Activated CD8-positive, alpha-beta T cell treated with anti-CD3 and anti-CD28 coated beads for 36 hours (primary cell): ENCODE measurements at regions not wholly inside any gene's neighbourhood (a gene's known extent, or its start where the extent isn't known, plus 50 kb on each side); places are given as distances from the start of the nearest gene placed in this dataset.
"Not testable (repeated sequence)": the region's sequence is repeated elsewhere in the genome, so short reads cannot be mapped to it uniquely, and the experiment has no call there.

Source experiments
- ATAC-seq: fragments of 200-7000 bp; cut with Tn5 transposase; one replicate; pipeline ENCODE4 v1.10.0; 2021; ENCODE audit warnings: mild to moderate bottlenecking, moderate library complexity
- CTCF ChIA-PET: fragments of 350-600 bp; sonication (Branson Sonifier 250); formaldehyde crosslinking; loops from one replicate; lab custom pipeline; 2021; ENCODE audit warnings: antibody characterized with exemption; lab: Charles Lee
- POLR2A ChIA-PET: fragments of 350-600 bp; sonication (Branson Sonifier 250); formaldehyde crosslinking; loops from one replicate; lab custom pipeline; 2021; ENCODE audit warnings: antibody characterized with exemption; lab: Charles Lee
- DNase-seq: peaks from one replicate; pipeline ENCODE4 v3.0.0-alpha.2; 2020
- H3K27ac Mint-ChIP-seq: one replicate; pipeline ENCODE4 v1.8.0; 2021; ENCODE audit warnings: mild to moderate bottlenecking, mixed read lengths
- H3K27me3 Mint-ChIP-seq: one replicate; pipeline ENCODE4 v1.8.0; 2021; ENCODE audit warnings: mixed read lengths
- H3K36me3 Mint-ChIP-seq: one replicate; pipeline ENCODE4 v1.8.0; 2021; ENCODE audit warnings: low read depth, mixed read lengths
- H3K4me1 Mint-ChIP-seq: one replicate; pipeline ENCODE4 v1.8.0; 2021; ENCODE audit warnings: low read depth, mixed read lengths
- H3K4me3 Mint-ChIP-seq: one replicate; pipeline ENCODE4 v1.8.0; 2021; ENCODE audit warnings: mild to moderate bottlenecking, moderate library complexity, mixed read lengths
- H3K9me3 Mint-ChIP-seq: one replicate; pipeline ENCODE4 v1.8.0; 2021; ENCODE audit warnings: mixed read lengths
- CTCF ChIP-seq: fragments of 200-600 bp; IDR thresholded peaks from one replicate; pipeline ENCODE4 v1.8.0; 2022; ENCODE audit warnings: antibody characterized with exemption, mild to moderate bottlenecking
- intact Hi-C: fragments of 100-400 bp; cut with micrococcal nuclease; formaldehyde crosslinking; loops from one replicate; pipeline ENCODE4 v1.10.0; 2022

- Mint-ChIP-seq H3K4me3 (no peak overlapping the region), H3K36me3 (no peaks in the 10 kb centered on the region), H3K27me3 (no peaks in the 10 kb centered on the region), H3K27ac (no peak overlapping the region), H3K4me1 (no peaks in the 10 kb centered on the region), H3K9me3 (peaks cover 22% of the 10 kb centered on the region)
- intact Hi-C loops, result no loop called here
- no peak for DNase-seq
- ATAC-seq, result no peak
- POLR2A ChIA-PET, result no interaction called here
- CTCF ChIA-PET, result no interaction called here
- no peak for TF ChIP-seq CTCF
Observed at GRCh38 chr13:65275838-65276630, 1954.1 kb downstream of the PCDH9 start.

- Mint-ChIP-seq H3K27me3 (no peaks in the 10 kb centered on the region), H3K4me3 (no peak overlapping the region), H3K4me1 (no peaks in the 10 kb centered on the region), H3K27ac (no peak overlapping the region), H3K36me3 (no peaks in the 10 kb centered on the region), H3K9me3 (peaks cover 23% of the 10 kb centered on the region)
- POLR2A ChIA-PET, result no interaction called here
- intact Hi-C loops, result no loop called here
- CTCF ChIA-PET, result no interaction called here
- ATAC-seq (no peak), DNase-seq (no peak)
- TF ChIP-seq CTCF, result no peak
Observed at GRCh38 chr13:65275108-65275507, 1955.0 kb downstream of the PCDH9 start.

- H3K36me3 Mint-ChIP-seq, H3K27ac Mint-ChIP-seq, ATAC-seq, CTCF ChIA-PET, DNase-seq, H3K27me3 Mint-ChIP-seq, POLR2A ChIA-PET, intact Hi-C loops, H3K4me3 Mint-ChIP-seq, H3K4me1 Mint-ChIP-seq: not testable (repeated sequence)
- peaks cover 21% of the 10 kb centered on the region for H3K9me3 Mint-ChIP-seq
Observed at GRCh38 chr13:65273811-65274420, 1956.2 kb downstream of the PCDH9 start.

- ChIA-PET POLR2A (no interaction called here), CTCF (interaction anchor here (1.2 kb wide), 1 partner anchor 34 kb away, joined by 3 read pairs; no protein-coding TSS in a partner anchor)
- intact Hi-C loops, result no loop called here
- no peak overlapping the region for H3K4me3 Mint-ChIP-seq
- H3K27me3 Mint-ChIP-seq, result no peaks in the 10 kb centered on the region
- H3K4me1 Mint-ChIP-seq, result no peaks in the 10 kb centered on the region
- TF ChIP-seq CTCF, result no peak
- H3K9me3 Mint-ChIP-seq, result peaks cover 10% of the 10 kb centered on the region
- ATAC-seq (no peak), DNase-seq (no peak)
- H3K27ac Mint-ChIP-seq, result no peak overlapping the region
- H3K36me3 Mint-ChIP-seq, result no peaks in the 10 kb centered on the region
Observed at GRCh38 chr13:65268009-65268408, 1962.1 kb downstream of the PCDH9 start.

- ChIA-PET CTCF (no interaction called here), POLR2A (no interaction called here)
- intact Hi-C loops, result no loop called here
- no peaks in the 10 kb centered on the region for H3K4me1 Mint-ChIP-seq
- peaks cover 4% of the 10 kb centered on the region for H3K9me3 Mint-ChIP-seq
- H3K27ac Mint-ChIP-seq, result no peak overlapping the region
- ATAC-seq (no peak), DNase-seq (no peak)
- no peaks in the 10 kb centered on the region for H3K36me3 Mint-ChIP-seq
- TF ChIP-seq CTCF, result no peak
- H3K4me3 Mint-ChIP-seq, result no peak overlapping the region
- no peaks in the 10 kb centered on the region for H3K27me3 Mint-ChIP-seq
Observed at GRCh38 chr13:65265988-65266387, 1964.1 kb downstream of the PCDH9 start.
